ENCODE measurements at regions not wholly inside any gene's neighbourhood (a gene's known extent, or its start where the extent isn't known, plus 50 kb on each side); places are given as distances from the start of the nearest gene placed in this dataset.
A peak's percentile ranks its signal among the peaks of the same experiment; 100 is the strongest.

DNA sequence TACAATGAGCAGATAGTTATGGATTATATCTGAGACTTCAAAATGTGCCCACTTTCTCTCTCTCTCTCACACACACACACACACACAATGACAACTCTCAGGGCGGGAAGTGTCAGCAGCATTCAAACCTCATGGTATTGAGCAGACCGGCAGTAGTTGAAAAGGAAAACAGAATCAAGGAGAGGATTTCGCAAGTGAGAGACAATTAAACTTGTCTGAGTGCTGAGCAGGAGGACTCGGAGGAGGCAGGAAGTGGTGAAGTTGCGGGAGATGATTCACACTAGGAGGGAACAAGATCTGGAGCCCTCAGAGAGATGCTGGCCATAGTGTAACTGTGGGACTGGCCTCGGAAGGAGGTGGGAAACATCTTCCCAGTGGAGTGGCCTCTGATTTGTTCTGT lies 353.1 kb downstream of the EFNB2 start:
- no peak for TF ChIP-seq POLR2AphosphoS5 (IDR thresholded peaks at IDR 0.05; ENCODE audit: low read depth)
- Mint-ChIP-seq H3K27ac (no peak overlapping the region), H3K27me3 (ENCODE audit: insufficient read depth, low read depth, poor library complexity) (no peaks in the 10 kb centered on the region), H3K9me3 (no peaks in the 10 kb centered on the region), H3K36me3 (ENCODE audit: low read depth) (no peaks in the 10 kb centered on the region), H3K4me3 (no peak overlapping the region), H3K4me1 (peaks cover 2% of the 10 kb centered on the region; the same call in 1 of the 3 replicates)
- Histone ChIP-seq H3K79me2 (replicated peaks; ENCODE audit: insufficient read depth) (no peaks in the 10 kb centered on the region), H2AFZ (peak overlapping the region; percentile 43; the same call in 1 of the 2 replicates), H3K27ac (ENCODE audit: low read depth) (no peak overlapping the region), H3K4me2 (no peak overlapping the region), H4K20me1 (replicated peaks; ENCODE audit: insufficient read depth) (no peaks in the 10 kb centered on the region), H3K9me2 (ENCODE audit: insufficient read depth) (peaks cover 1% of the 10 kb centered on the region; the same call in 1 of the 2 replicates), H3K4me1 (ENCODE audit: insufficient read depth) (no peaks in the 10 kb centered on the region), H3F3A (replicated peaks; ENCODE audit: low read depth) (no peaks in the 10 kb centered on the region), H3K36me3 (ENCODE audit: insufficient read depth) (no peaks in the 10 kb centered on the region), H3K27me3 (ENCODE audit: insufficient read depth) (no peaks in the 10 kb centered on the region), H3K4me3 (no peak overlapping the region)
- ATAC-seq (no peak), DNase-seq (ENCODE audit: low spot score) (no peak)

DNA sequence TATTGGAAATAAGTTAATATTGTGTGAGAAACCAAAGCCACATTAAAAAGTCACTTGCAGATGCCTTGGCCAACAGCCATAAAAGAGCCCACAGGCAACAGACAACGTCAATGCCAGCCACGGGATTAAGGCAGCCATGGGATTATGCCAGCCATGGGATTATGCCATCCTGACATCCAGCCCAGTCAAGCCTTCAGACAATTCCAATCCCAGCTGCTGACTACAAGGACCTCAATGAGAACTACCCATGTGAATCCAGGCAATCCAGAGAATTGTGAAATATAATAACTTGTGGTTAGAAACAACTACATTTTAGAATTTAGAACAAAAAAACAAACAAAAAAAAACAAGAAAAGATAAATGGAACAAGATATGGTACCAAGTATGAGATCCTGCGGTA lies 356.6 kb downstream of the EFNB2 start:
- Histone ChIP-seq H4K20me1 (replicated peaks; ENCODE audit: insufficient read depth) (no peaks in the 10 kb centered on the region), H3K4me3 (no peak overlapping the region), H3K79me2 (replicated peaks; ENCODE audit: insufficient read depth) (no peaks in the 10 kb centered on the region), H3K36me3 (ENCODE audit: insufficient read depth) (no peaks in the 10 kb centered on the region), H3K9me2 (ENCODE audit: insufficient read depth) (no peaks in the 10 kb centered on the region), H3K27ac (ENCODE audit: low read depth) (no peak overlapping the region), H2AFZ (no peak overlapping the region), H3K4me2 (no peak overlapping the region), H3F3A (replicated peaks; ENCODE audit: low read depth) (no peaks in the 10 kb centered on the region), H3K4me1 (ENCODE audit: insufficient read depth) (no peaks in the 10 kb centered on the region), H3K27me3 (ENCODE audit: insufficient read depth) (no peaks in the 10 kb centered on the region)
- Mint-ChIP-seq H3K36me3 (ENCODE audit: low read depth) (no peaks in the 10 kb centered on the region), H3K4me1 (peaks cover 3% of the 10 kb centered on the region; the same call in 2 of the 3 replicates), H3K9me3 (no peaks in the 10 kb centered on the region), H3K4me3 (no peak overlapping the region), H3K27me3 (ENCODE audit: insufficient read depth, low read depth, poor library complexity) (no peaks in the 10 kb centered on the region), H3K27ac (no peak overlapping the region)
- DNase-seq (ENCODE audit: low spot score) (no peak), ATAC-seq (no peak)
- TF ChIP-seq EZH2phosphoT487 (IDR thresholded peaks at IDR 0.05; ENCODE audit: unreplicated experiment) (no peak), CREB1 (CRISPR knock-in tag; IDR thresholded peaks at IDR 0.05; ENCODE audit: low read depth) (no peak), POLR2AphosphoS5 (IDR thresholded peaks at IDR 0.05; ENCODE audit: low read depth) (no peak), ZNF331 (CRISPR knock-in tag; IDR thresholded peaks at IDR 0.05; ENCODE audit: low read depth) (no peak), JUNB (IDR thresholded peaks at IDR 0.05; ENCODE audit: unreplicated experiment) (no peak), ZNF114 (CRISPR knock-in tag; IDR thresholded peaks at IDR 0.05) (no peak), EZH2 (IDR thresholded peaks at IDR 0.05; ENCODE audit: low read depth, unreplicated experiment) (no peak), STAT1 (IDR thresholded peaks at IDR 0.05; ENCODE audit: unreplicated experiment) (no peak)
- TF ChIP-seq, protein P1, sequence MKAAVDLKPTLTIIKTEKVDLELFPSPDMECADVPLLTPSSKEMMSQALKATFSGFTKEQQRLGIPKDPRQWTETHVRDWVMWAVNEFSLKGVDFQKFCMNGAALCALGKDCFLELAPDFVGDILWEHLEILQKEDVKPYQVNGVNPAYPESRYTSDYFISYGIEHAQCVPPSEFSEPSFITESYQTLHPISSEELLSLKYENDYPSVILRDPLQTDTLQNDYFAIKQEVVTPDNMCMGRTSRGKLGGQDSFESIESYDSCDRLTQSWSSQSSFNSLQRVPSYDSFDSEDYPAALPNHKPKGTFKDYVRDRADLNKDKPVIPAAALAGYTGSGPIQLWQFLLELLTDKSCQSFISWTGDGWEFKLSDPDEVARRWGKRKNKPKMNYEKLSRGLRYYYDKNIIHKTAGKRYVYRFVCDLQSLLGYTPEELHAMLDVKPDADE (IDR thresholded peaks at IDR 0.05), result no peak
- TF ChIP-seq, protein P2, sequence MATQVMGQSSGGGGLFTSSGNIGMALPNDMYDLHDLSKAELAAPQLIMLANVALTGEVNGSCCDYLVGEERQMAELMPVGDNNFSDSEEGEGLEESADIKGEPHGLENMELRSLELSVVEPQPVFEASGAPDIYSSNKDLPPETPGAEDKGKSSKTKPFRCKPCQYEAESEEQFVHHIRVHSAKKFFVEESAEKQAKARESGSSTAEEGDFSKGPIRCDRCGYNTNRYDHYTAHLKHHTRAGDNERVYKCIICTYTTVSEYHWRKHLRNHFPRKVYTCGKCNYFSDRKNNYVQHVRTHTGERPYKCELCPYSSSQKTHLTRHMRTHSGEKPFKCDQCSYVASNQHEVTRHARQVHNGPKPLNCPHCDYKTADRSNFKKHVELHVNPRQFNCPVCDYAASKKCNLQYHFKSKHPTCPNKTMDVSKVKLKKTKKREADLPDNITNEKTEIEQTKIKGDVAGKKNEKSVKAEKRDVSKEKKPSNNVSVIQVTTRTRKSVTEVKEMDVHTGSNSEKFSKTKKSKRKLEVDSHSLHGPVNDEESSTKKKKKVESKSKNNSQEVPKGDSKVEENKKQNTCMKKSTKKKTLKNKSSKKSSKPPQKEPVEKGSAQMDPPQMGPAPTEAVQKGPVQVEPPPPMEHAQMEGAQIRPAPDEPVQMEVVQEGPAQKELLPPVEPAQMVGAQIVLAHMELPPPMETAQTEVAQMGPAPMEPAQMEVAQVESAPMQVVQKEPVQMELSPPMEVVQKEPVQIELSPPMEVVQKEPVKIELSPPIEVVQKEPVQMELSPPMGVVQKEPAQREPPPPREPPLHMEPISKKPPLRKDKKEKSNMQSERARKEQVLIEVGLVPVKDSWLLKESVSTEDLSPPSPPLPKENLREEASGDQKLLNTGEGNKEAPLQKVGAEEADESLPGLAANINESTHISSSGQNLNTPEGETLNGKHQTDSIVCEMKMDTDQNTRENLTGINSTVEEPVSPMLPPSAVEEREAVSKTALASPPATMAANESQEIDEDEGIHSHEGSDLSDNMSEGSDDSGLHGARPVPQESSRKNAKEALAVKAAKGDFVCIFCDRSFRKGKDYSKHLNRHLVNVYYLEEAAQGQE (IDR thresholded peaks at IDR 0.05; ENCODE audit: unreplicated experiment), result no peak
- TF ChIP-seq, protein P3, sequence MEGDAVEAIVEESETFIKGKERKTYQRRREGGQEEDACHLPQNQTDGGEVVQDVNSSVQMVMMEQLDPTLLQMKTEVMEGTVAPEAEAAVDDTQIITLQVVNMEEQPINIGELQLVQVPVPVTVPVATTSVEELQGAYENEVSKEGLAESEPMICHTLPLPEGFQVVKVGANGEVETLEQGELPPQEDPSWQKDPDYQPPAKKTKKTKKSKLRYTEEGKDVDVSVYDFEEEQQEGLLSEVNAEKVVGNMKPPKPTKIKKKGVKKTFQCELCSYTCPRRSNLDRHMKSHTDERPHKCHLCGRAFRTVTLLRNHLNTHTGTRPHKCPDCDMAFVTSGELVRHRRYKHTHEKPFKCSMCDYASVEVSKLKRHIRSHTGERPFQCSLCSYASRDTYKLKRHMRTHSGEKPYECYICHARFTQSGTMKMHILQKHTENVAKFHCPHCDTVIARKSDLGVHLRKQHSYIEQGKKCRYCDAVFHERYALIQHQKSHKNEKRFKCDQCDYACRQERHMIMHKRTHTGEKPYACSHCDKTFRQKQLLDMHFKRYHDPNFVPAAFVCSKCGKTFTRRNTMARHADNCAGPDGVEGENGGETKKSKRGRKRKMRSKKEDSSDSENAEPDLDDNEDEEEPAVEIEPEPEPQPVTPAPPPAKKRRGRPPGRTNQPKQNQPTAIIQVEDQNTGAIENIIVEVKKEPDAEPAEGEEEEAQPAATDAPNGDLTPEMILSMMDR (conservative IDR thresholded peaks at IDR 0.05; ENCODE audit: low read depth in 2 of 2), result no peak

Measured in GM23338 (cell line).